ENCODE measurements at regions not wholly inside any gene's neighbourhood (a gene's known extent, or its start where the extent isn't known, plus 50 kb on each side); places are given as distances from the start of the nearest gene placed in this dataset.

DNA sequence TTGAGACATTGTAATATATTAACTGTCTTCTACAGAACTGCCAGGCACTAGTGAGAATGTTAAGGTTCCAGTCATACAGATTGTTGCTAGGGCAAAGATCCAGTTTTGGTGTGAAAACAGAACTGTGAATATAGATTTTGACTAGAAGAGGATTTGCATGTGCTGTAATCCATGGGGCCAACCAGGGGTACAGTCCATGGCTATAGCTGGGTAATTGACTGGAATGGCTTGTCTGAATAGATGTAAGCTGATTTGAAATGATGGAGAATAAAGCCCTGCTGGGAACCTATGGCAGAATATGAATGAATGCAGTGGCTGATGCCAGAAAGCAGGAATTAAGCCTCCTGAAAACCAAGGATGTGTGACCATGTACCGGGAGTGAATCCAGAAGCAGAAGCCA lies 748.5 kb upstream of the CDH10 start:
- TF ChIP-seq, protein P1, sequence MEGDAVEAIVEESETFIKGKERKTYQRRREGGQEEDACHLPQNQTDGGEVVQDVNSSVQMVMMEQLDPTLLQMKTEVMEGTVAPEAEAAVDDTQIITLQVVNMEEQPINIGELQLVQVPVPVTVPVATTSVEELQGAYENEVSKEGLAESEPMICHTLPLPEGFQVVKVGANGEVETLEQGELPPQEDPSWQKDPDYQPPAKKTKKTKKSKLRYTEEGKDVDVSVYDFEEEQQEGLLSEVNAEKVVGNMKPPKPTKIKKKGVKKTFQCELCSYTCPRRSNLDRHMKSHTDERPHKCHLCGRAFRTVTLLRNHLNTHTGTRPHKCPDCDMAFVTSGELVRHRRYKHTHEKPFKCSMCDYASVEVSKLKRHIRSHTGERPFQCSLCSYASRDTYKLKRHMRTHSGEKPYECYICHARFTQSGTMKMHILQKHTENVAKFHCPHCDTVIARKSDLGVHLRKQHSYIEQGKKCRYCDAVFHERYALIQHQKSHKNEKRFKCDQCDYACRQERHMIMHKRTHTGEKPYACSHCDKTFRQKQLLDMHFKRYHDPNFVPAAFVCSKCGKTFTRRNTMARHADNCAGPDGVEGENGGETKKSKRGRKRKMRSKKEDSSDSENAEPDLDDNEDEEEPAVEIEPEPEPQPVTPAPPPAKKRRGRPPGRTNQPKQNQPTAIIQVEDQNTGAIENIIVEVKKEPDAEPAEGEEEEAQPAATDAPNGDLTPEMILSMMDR (conservative IDR thresholded peaks at IDR 0.05; ENCODE audit: low read depth, low read length): no peak
- no peak for TF ChIP-seq EZH2phosphoT487 (IDR thresholded peaks at IDR 0.05; ENCODE audit: borderline replicate concordance, low read length)
- no peak for TF ChIP-seq EZH2 (IDR thresholded peaks at IDR 0.05; ENCODE audit: low read length, unreplicated experiment)
